H9 (cell line): ENCODE measurements at regions not wholly inside any gene's neighbourhood (a gene's known extent, or its start where the extent isn't known, plus 50 kb on each side); places are given as distances from the start of the nearest gene placed in this dataset.
"Not testable (repeated sequence)": the region's sequence is repeated elsewhere in the genome, so short reads cannot be mapped to it uniquely, and the experiment has no call there.

Source experiments
- DNase-seq: peaks from one replicate; pipeline ENCODE4 v3.0.0-alpha.2; 2017
- H2AFZ ChIP-seq: one replicate; pipeline ENCODE4 v1.6.1; 2013; ENCODE audit warnings: mild to moderate bottlenecking, low read length, control low read depth, moderate library complexity
- H2AK5ac ChIP-seq: 2 replicates; pipeline ENCODE4 v1.6.1; 2013; ENCODE audit warnings: low read length, control low read depth, mixed read lengths; ENCODE audit not compliant: insufficient read length
- H2BK120ac ChIP-seq: one replicate; pipeline ENCODE4 v1.6.1; 2013; ENCODE audit warnings: low read depth, mild to moderate bottlenecking, low read length, control low read depth, inconsistent platforms; ENCODE audit not compliant: poor library complexity, severe bottlenecking
- H2BK12ac ChIP-seq: 2 replicates; pipeline ENCODE4 v1.6.1; 2013; ENCODE audit warnings: low read length, control low read depth, mixed read lengths, low read depth; ENCODE audit not compliant: insufficient read length
- H2BK15ac ChIP-seq: 2 replicates; pipeline ENCODE4 v1.6.1; 2013; ENCODE audit warnings: low read depth, low read length, control low read depth
- H2BK20ac ChIP-seq: one replicate; pipeline ENCODE4 v1.6.1; 2013; ENCODE audit warnings: low read depth, mild to moderate bottlenecking, low read length, control low read depth, inconsistent platforms; ENCODE audit not compliant: poor library complexity, severe bottlenecking
- H2BK5ac ChIP-seq: 2 replicates; pipeline ENCODE4 v1.6.1; 2013; ENCODE audit warnings: low read length, control low read depth, mixed read lengths; ENCODE audit not compliant: insufficient read length
- H3K14ac ChIP-seq: 2 replicates; pipeline ENCODE4 v1.6.1; 2013; ENCODE audit warnings: low read length, control low read depth; ENCODE audit not compliant: insufficient read depth
- H3K18ac ChIP-seq: 2 replicates; pipeline ENCODE4 v1.6.1; 2013; ENCODE audit warnings: low read depth, mild to moderate bottlenecking, mixed read lengths, low read length, control low read depth; ENCODE audit not compliant: insufficient read length
- H3K23ac ChIP-seq: 2 replicates; pipeline ENCODE4 v1.6.1; 2013; ENCODE audit warnings: low read length, control low read depth, mixed read lengths, low read depth; ENCODE audit not compliant: insufficient read length
- H3K23me2 ChIP-seq: 2 replicates; pipeline ENCODE4 v1.6.1; 2013; ENCODE audit warnings: low read depth, mild to moderate bottlenecking, mixed read lengths, low read length, control low read depth; ENCODE audit not compliant: insufficient read length, poor library complexity, severe bottlenecking
- H3K27ac ChIP-seq: 2 replicates; pipeline ENCODE4 v1.5.1; 2013; ENCODE audit warnings: low read length, control low read depth, mixed read lengths, low read depth; ENCODE audit not compliant: insufficient read length
- H3K27me3 ChIP-seq: 2 replicates; pipeline ENCODE4 v1.6.1; 2013; ENCODE audit warnings: low read length, control low read depth, inconsistent platforms; ENCODE audit not compliant: insufficient read depth
- H3K4ac ChIP-seq: 2 replicates; pipeline ENCODE4 v1.6.1; 2013; ENCODE audit warnings: low read depth, mild to moderate bottlenecking, control low read depth, inconsistent platforms, low read length, moderate library complexity
- H3K4me1 ChIP-seq: 2 replicates; pipeline ENCODE4 v1.6.1; 2013; ENCODE audit warnings: low read length, control low read depth, inconsistent platforms; ENCODE audit not compliant: insufficient read depth
- H3K4me2 ChIP-seq: 2 replicates; pipeline ENCODE4 v1.6.1; 2013; ENCODE audit warnings: low read length, control low read depth, mixed read lengths; ENCODE audit not compliant: insufficient read length, insufficient read depth
- H3K56ac ChIP-seq: 2 replicates; pipeline ENCODE4 v1.6.1; 2013; ENCODE audit warnings: low read depth, mild to moderate bottlenecking, mixed read lengths, low read length, control low read depth; ENCODE audit not compliant: insufficient read length
- H3K79me1 ChIP-seq: 2 replicates; pipeline ENCODE4 v1.6.1; 2013; ENCODE audit warnings: low read depth, mild to moderate bottlenecking, moderate library complexity, low read length, control low read depth, inconsistent platforms; ENCODE audit not compliant: insufficient read depth, poor library complexity, severe bottlenecking
- H3K79me2 ChIP-seq: 2 replicates; pipeline ENCODE4 v1.6.1; 2013; ENCODE audit warnings: low read length, control low read depth, inconsistent platforms; ENCODE audit not compliant: insufficient read depth
- H3K9ac ChIP-seq: 2 replicates; pipeline ENCODE4 v1.6.1; 2013; ENCODE audit warnings: low read length, control low read depth, mixed read lengths; ENCODE audit not compliant: insufficient read length; ENCODE audit errors: extremely low read depth
- H3K9me3 ChIP-seq: one replicate; pipeline ENCODE4 v1.6.1; 2013; ENCODE audit warnings: low read depth, low read length, inconsistent platforms; ENCODE audit not compliant: control insufficient read depth
- H3T11ph ChIP-seq: one replicate; pipeline ENCODE4 v1.6.1; 2013; ENCODE audit warnings: mild to moderate bottlenecking, low read length, control low read depth, inconsistent platforms
- H4K20me1 ChIP-seq: one replicate; pipeline ENCODE4 v1.6.1; 2013; ENCODE audit not compliant: control insufficient read depth, insufficient read length, insufficient read depth
- H4K5ac ChIP-seq: 2 replicates; pipeline ENCODE4 v1.6.1; 2013; ENCODE audit warnings: low read depth, mild to moderate bottlenecking, mixed read lengths, low read length, control low read depth; ENCODE audit not compliant: insufficient read length
- H4K8ac ChIP-seq: replicated peaks from 2 replicates; pipeline ENCODE4 v1.6.1; 2013; ENCODE audit warnings: low read length, control low read depth, mixed read lengths, low read depth; ENCODE audit not compliant: insufficient read length
- H4K91ac ChIP-seq: 2 replicates; pipeline ENCODE4 v1.6.1; 2013; ENCODE audit warnings: low read depth, mild to moderate bottlenecking, moderate library complexity, mixed read lengths, low read length, control low read depth; ENCODE audit not compliant: insufficient read length
- H3K27ac Mint-ChIP-seq, 3 experiments: 2 replicates in 2 of 3; 3 replicates in 1 of 3; pipeline ENCODE4 v1.8.0; 2020 to 2021; ENCODE audit warnings: mixed read lengths in 3 of 3, mild to moderate bottlenecking in 1 of 3, moderate library complexity in 1 of 3
- H3K27me3 Mint-ChIP-seq: 2 replicates; pipeline ENCODE4 v1.8.0; 2021; ENCODE audit warnings: low read depth, mild to moderate bottlenecking, moderate library complexity, mixed read lengths
- H3K36me3 Mint-ChIP-seq, 3 experiments: 2 replicates in 2 of 3; 3 replicates in 1 of 3; pipeline ENCODE4 v1.8.0; 2020 to 2021; ENCODE audit warnings: low read depth in 3 of 3, mixed read lengths in 3 of 3; ENCODE audit not compliant: insufficient read depth in 1 of 3
- H3K4me1 Mint-ChIP-seq, 2 experiments: 2 replicates each; pipeline ENCODE4 v1.8.0; 2020; ENCODE audit warnings: mixed read lengths in 2 of 2
- H3K4me3 Mint-ChIP-seq, 2 experiments: 2 replicates in 1 of 2; 3 replicates in 1 of 2; pipeline ENCODE4 v1.8.0; 2020 to 2021; ENCODE audit warnings: mild to moderate bottlenecking in 2 of 2, mixed read lengths in 2 of 2, moderate library complexity in 1 of 2
- H3K9me3 Mint-ChIP-seq, 2 experiments: 2 replicates in 1 of 2; 3 replicates in 1 of 2; pipeline ENCODE4 v1.8.0; 2020; ENCODE audit warnings: mild to moderate bottlenecking in 2 of 2, mixed read lengths in 2 of 2, moderate library complexity in 1 of 2
- WGBS: extraction: QIAGEN DNeasy Blood & Tissue Kit; methylation state at CpG from one replicate; pipeline ENCODE4 v1.1.7; 2013; ENCODE audit warnings: missing lambda C conversion rate, low lambda C conversion rate, mixed read lengths; ENCODE audit not compliant: insufficient read length; ENCODE audit errors: extremely low coverage; 5-methylcytosine and 5-hydroxymethylcytosine counted together

DNA sequence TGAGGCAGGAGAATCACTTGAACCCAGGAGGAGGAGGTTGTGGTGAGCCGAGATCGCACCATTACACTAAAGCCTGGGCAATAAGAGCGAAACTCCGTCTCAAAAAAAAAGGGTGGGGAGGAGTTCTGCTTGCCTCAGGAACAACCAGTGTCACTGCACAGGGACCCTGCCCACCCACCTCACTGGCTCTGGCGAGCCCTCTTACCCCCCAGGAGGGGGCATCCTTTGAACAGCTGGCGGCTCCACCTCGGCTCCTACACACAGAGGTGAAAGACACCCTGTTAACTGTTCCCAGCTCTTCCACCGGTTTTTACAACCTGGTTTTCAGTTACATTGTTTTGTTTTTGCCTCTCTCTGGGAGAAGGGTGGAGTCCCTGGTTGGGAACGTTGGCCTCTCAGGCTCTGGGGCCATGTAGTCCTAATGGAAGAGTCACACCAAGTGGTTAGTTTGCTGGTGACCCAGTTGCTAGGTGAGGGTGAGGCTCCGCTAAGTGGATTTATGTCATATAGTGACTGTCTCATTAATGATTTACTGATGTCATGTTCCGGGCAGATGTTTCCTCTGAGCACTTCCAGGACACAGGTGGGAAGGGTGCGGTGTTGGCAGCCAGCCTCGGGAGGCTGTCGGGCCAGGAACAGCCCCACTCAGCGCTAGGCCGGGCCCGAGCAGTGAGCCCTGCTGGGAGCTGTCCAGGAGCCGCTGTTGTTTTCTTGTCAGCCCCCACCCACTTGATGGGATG, 120.6 kb upstream of the TPTE start:
- H3T11ph ChIP-seq, H3K4ac ChIP-seq, DNase-seq, H3K56ac ChIP-seq, H3K4me1 Mint-ChIP-seq, H4K5ac ChIP-seq, H3K79me1 ChIP-seq, H4K8ac ChIP-seq, H3K4me3 Mint-ChIP-seq, H2BK5ac ChIP-seq, H3K27me3 ChIP-seq, H3K79me2 ChIP-seq, H3K23ac ChIP-seq, H3K9ac ChIP-seq, H3K27ac ChIP-seq, H4K91ac ChIP-seq, H3K4me1 ChIP-seq, H2BK12ac ChIP-seq, H2BK20ac ChIP-seq, H3K18ac ChIP-seq, H2BK15ac ChIP-seq, H3K27ac Mint-ChIP-seq, H4K20me1 ChIP-seq, H3K23me2 ChIP-seq, H3K4me2 ChIP-seq, H3K14ac ChIP-seq, H2AK5ac ChIP-seq, H3K27me3 Mint-ChIP-seq, H2BK120ac ChIP-seq, H2AFZ ChIP-seq: not testable (repeated sequence)
- WGBS = no CpG with 5 or more reads among the region's 18 CpGs
- Mint-ChIP-seq H3K36me3 (peaks cover 10 to 13% (median 11%) of the 10 kb centered on the region in 3 experiments; a peak in 6 of 7 replicates), H3K9me3 (peaks cover 12 to 27% of the 10 kb centered on the region in 2 experiments)
- H3K9me3 ChIP-seq = peaks cover 79% of the 10 kb centered on the region

DNA sequence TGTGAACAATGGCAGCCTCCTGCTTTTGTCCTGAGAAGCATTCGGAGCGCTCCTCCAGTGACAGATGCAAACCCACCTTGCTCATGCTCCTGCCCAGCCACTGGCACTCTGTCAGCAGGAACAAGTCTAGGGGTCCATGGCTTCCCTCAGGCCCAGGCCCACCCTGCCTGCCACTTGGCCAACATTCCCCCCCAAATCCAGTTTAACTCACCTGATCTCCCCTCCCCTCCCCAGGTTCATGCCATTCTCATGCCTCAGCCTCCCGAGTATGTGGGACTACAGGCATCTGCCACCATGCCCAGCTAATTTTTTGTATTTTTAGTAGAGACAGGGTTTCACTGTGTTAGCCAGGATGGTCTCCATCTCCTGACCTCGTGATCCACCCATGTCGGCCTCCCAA, 118.9 kb upstream of the TPTE start:
- not testable (repeated sequence) for H3K23me2 ChIP-seq, DNase-seq, H3K27ac ChIP-seq, H3K79me1 ChIP-seq, H3K27ac Mint-ChIP-seq, H4K20me1 ChIP-seq, H3K27me3 Mint-ChIP-seq, H3K4me1 ChIP-seq, H3K4ac ChIP-seq, H4K91ac ChIP-seq, H3T11ph ChIP-seq, H3K4me1 Mint-ChIP-seq, H2BK20ac ChIP-seq, H3K27me3 ChIP-seq, H3K9ac ChIP-seq, H2BK15ac ChIP-seq, H3K18ac ChIP-seq, H3K4me3 Mint-ChIP-seq, H3K23ac ChIP-seq, H3K56ac ChIP-seq, H4K8ac ChIP-seq, H2BK12ac ChIP-seq, H4K5ac ChIP-seq, H2AFZ ChIP-seq, H3K79me2 ChIP-seq, H2BK5ac ChIP-seq, H3K14ac ChIP-seq, H3K4me2 ChIP-seq, H2BK120ac ChIP-seq, H2AK5ac ChIP-seq
- no CpG with 5 or more reads among the region's 5 CpGs for WGBS
- H3K36me3 Mint-ChIP-seq = peaks cover 10 to 16% (median 11%) of the 10 kb centered on the region in 3 experiments; a peak in 6 of 7 replicates
- H3K9me3 Mint-ChIP-seq = peaks cover 24 to 37% of the 10 kb centered on the region in 2 experiments
- H3K9me3 ChIP-seq = peaks cover 71% of the 10 kb centered on the region
